ENCODE measurements at regions not wholly inside any gene's neighbourhood (a gene's known extent, or its start where the extent isn't known, plus 50 kb on each side); places are given as distances from the start of the nearest gene placed in this dataset.

- TF ChIP-seq POLR2A (IDR thresholded peaks at IDR 0.05), result no peak
- no peak for TF ChIP-seq CTCF (IDR thresholded peaks at IDR 0.05)
These were observed 166.2 kb upstream of the NSMCE3 start for GRCh38 chr15:29435811-29436210.

Measured in vagina (tissue), 2 donors.